Calu3 (cell line): ENCODE measurements at regions not wholly inside any gene's neighbourhood (a gene's known extent, or its start where the extent isn't known, plus 50 kb on each side); places are given as distances from the start of the nearest gene placed in this dataset.

Experiments
- BruUV-seq: library from RNA; stranded (reverse); fragments of 400-500 nt; replicated peaks from 2 replicates; lab custom pipeline; 2021; lab: Mats Ljungman, UMichigan
- CTCF ChIA-PET: fragments of 300-600 bp; sonication (Branson Sonifier 250); formaldehyde crosslinking; loops from one replicate; lab custom pipeline; 2022; ENCODE audit warnings: antibody characterized with exemption; lab: Charles Lee
- DNase-seq: peaks from one replicate; pipeline ENCODE4 v3.0.0; 2022
- H3K27ac Mint-ChIP-seq: one replicate; pipeline ENCODE4 v1.8.0; 2022; ENCODE audit warnings: mixed read lengths; ENCODE audit not compliant: unreplicated experiment
- H3K27me3 Mint-ChIP-seq: one replicate; pipeline ENCODE4 v1.8.0; 2022; ENCODE audit warnings: mixed read lengths; ENCODE audit not compliant: unreplicated experiment
- H3K36me3 Mint-ChIP-seq: one replicate; pipeline ENCODE4 v1.8.0; 2022; ENCODE audit warnings: mild to moderate bottlenecking, moderate library complexity, mixed read lengths; ENCODE audit not compliant: insufficient read depth, unreplicated experiment
- H3K4me1 Mint-ChIP-seq: one replicate; pipeline ENCODE4 v1.8.0; 2022; ENCODE audit warnings: mild to moderate bottlenecking, low read depth, mixed read lengths; ENCODE audit not compliant: unreplicated experiment
- H3K4me3 Mint-ChIP-seq: one replicate; pipeline ENCODE4 v1.8.0; 2022; ENCODE audit warnings: mild to moderate bottlenecking, low read depth, moderate library complexity, mixed read lengths; ENCODE audit not compliant: unreplicated experiment
- H3K9me3 Mint-ChIP-seq: one replicate; pipeline ENCODE4 v1.8.0; 2022; ENCODE audit warnings: low read depth, mixed read lengths; ENCODE audit not compliant: unreplicated experiment
- intact Hi-C: fragments of 100-400 bp; cut with micrococcal nuclease; formaldehyde crosslinking; loops from one replicate; pipeline ENCODE4 v1.10.0; 2022; ENCODE audit not compliant: unreplicated experiment
- TF ChIP-seq, protein P1 (sequence below): fragments of 200-600 bp; IDR thresholded peaks from one replicate; pipeline ENCODE4 v1.8.0; 2022; ENCODE audit warnings: antibody characterized with exemption; ENCODE audit not compliant: unreplicated experiment

DNA sequence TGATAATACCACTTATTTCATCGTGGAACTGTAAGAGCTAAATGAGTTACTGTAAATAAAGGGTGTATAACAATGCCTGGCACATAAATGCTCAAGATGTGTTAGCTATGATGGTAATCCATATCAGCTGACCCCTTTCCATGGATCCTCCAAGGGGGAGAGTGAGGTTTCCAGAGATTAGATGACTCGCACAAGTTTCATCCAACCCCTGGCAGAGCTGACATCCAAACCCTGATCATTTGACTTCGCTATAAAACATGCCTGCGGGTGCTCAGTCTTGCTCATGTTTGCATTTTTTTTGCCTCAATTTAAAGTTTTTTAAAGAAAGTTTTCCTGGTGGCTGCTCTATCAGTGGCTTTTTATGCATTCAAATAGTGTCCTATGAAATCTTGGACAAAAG is 145.7 kb upstream of the SMIM23 start:
- intact Hi-C loops: no loop called here
- peaks cover 82% of the 10 kb centered on the region for H3K27me3 Mint-ChIP-seq
- no TSS peak for BruUV-seq

DNA sequence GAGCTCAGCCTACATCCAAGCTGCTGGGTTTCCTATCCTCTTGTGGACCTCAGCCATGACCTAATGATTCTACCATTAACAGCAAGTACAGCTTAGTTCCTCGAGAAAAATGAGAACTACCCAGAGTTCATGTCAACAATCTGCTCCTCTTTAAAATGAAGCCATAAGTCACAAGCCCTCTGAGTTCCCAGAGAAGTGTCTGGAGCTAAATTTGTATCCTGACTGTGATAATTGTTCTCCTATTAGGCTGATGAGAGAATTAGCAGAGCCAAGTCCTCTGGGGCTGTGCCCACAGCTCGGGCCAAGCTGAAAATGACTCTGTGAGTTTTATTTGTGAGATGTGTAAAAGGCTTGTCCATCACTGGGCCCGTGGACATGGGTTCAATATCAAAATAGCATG is 145.1 kb upstream of the SMIM23 start:
- BruUV-seq: no TSS peak
- TF ChIP-seq, protein P1, sequence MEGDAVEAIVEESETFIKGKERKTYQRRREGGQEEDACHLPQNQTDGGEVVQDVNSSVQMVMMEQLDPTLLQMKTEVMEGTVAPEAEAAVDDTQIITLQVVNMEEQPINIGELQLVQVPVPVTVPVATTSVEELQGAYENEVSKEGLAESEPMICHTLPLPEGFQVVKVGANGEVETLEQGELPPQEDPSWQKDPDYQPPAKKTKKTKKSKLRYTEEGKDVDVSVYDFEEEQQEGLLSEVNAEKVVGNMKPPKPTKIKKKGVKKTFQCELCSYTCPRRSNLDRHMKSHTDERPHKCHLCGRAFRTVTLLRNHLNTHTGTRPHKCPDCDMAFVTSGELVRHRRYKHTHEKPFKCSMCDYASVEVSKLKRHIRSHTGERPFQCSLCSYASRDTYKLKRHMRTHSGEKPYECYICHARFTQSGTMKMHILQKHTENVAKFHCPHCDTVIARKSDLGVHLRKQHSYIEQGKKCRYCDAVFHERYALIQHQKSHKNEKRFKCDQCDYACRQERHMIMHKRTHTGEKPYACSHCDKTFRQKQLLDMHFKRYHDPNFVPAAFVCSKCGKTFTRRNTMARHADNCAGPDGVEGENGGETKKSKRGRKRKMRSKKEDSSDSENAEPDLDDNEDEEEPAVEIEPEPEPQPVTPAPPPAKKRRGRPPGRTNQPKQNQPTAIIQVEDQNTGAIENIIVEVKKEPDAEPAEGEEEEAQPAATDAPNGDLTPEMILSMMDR: no peak
- Mint-ChIP-seq H3K4me3 (no peak overlapping the region), H3K9me3 (no peaks in the 10 kb centered on the region), H3K36me3 (no peaks in the 10 kb centered on the region), H3K4me1 (no peaks in the 10 kb centered on the region), H3K27ac (no peak overlapping the region), H3K27me3 (peaks cover 82% of the 10 kb centered on the region)
- CTCF ChIA-PET: interaction anchor here (0.5 kb wide), 1 partner anchor 230 kb away, joined by 3 read pairs; no protein-coding TSS in a partner anchor
- intact Hi-C loops: no loop called here
- no peak for DNase-seq

More for the DNA sequence above, 145.7 kb upstream of the SMIM23 start:
- no peak overlapping the region for H3K27ac Mint-ChIP-seq
- no peak for DNase-seq
- no peak overlapping the region for H3K4me3 Mint-ChIP-seq
- H3K36me3 Mint-ChIP-seq: no peaks in the 10 kb centered on the region
- CTCF ChIA-PET: interaction anchor here (0.5 kb wide), 1 partner anchor 231 kb away, joined by 3 read pairs; no protein-coding TSS in a partner anchor
- TF ChIP-seq, protein P1: no peak
- H3K4me1 Mint-ChIP-seq: no peaks in the 10 kb centered on the region
- no peaks in the 10 kb centered on the region for H3K9me3 Mint-ChIP-seq

DNA sequence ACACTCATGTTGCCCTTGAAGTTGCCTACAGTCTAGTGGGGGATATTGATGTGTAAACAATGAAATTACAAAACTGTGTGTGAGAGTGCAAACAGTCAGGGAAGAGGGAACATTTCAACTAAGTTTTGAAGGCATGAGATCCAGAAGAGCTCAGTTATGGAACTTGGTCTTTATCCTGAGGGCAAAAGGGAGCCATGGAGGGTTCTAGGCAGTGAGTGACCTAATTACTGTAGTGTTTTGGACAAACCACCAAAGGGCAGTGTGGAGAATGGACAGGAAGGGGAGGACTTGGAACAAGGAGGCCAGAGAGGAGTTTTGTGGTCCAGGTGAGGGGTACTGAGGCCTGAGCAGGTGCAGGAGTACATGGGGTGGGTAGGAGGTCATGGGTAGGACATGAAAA is 143.7 kb upstream of the SMIM23 start:
- intact Hi-C loops: no loop called here
- no peak overlapping the region for H3K27ac Mint-ChIP-seq
- CTCF ChIA-PET: interaction anchor here (0.5 kb wide), 1 partner anchor 45 kb away, joined by 5 read pairs; no protein-coding TSS in a partner anchor

DNA sequence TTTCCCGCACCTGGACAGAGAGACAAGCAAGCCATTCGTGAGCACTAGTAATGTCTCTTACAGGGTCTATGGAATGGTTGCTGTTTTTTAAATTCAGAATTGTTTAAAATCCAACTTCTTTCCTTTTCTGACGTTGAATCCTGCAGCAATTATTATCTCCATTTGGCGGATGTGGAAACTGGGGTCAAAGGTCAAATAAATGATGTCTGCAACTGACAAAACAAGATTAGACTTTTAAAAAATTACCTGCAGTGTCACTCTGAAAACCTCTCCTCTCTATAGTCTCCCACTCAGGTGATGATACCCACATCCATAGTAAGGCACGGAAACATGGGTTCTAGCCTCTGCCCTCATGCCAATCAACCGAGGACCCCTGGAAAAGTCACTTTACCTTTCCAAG is 142.7 kb upstream of the SMIM23 start:
- no peak overlapping the region for H3K27ac Mint-ChIP-seq
- DNase-seq: no peak
- TF ChIP-seq, protein P1: no peak
- H3K4me1 Mint-ChIP-seq: peaks cover 8% of the 10 kb centered on the region
- intact Hi-C loops: no loop called here
- H3K9me3 Mint-ChIP-seq: no peaks in the 10 kb centered on the region
- H3K27me3 Mint-ChIP-seq: peaks cover 85% of the 10 kb centered on the region
- no peak overlapping the region for H3K4me3 Mint-ChIP-seq
- CTCF ChIA-PET: no interaction called here
- BruUV-seq: no TSS peak
- no peaks in the 10 kb centered on the region for H3K36me3 Mint-ChIP-seq

More for the DNA sequence above, 143.7 kb upstream of the SMIM23 start:
- Mint-ChIP-seq H3K36me3 (no peaks in the 10 kb centered on the region), H3K27me3 (peaks cover 84% of the 10 kb centered on the region), H3K9me3 (no peaks in the 10 kb centered on the region), H3K4me1 (peaks cover 2% of the 10 kb centered on the region), H3K4me3 (no peak overlapping the region)
- TF ChIP-seq, protein P1: no peak
- no TSS peak for BruUV-seq
- no peak for DNase-seq
